Stimulated activated CD4-positive, alpha-beta T cell treated with anti-CD3 and anti-CD28 coated beads, TNF-alpha, amount 100 ng/mL, for 24 hours (primary cell): ENCODE measurements at regions not wholly inside any gene's neighbourhood (a gene's known extent, or its start where the extent isn't known, plus 50 kb on each side); places are given as distances from the start of the nearest gene placed in this dataset.
"Not testable (repeated sequence)": the region's sequence is repeated elsewhere in the genome, so short reads cannot be mapped to it uniquely, and the experiment has no call there.

Experiments used
- DNase-seq, 3 experiments: peaks; one replicate each; pipeline ENCODE4 v3.0.0-alpha.2; 2020; ENCODE audit warnings: low read depth in 3 of 3

- DNase-seq: no peak
These were observed 231.7 kb downstream of the SKIDA1 start for GRCh38 chr10:21293518-21294356.

- no peak for DNase-seq
These were observed 232.5 kb downstream of the SKIDA1 start for GRCh38 chr10:21292763-21293517.

GRCh38 chr10:21290499-21291160, 234.9 kb downstream of the SKIDA1 start:
- no peak for DNase-seq

GRCh38 chr10:21289961-21290360, 235.5 kb downstream of the SKIDA1 start:
- DNase-seq: no peak

GRCh38 chr10:21289271-21289670, 236.2 kb downstream of the SKIDA1 start:
- DNase-seq: no peak

- no peak for DNase-seq
These were observed 239.6 kb downstream of the SKIDA1 start for GRCh38 chr10:21285742-21286331.

- no peak for DNase-seq
These were observed 240.3 kb downstream of the SKIDA1 start for GRCh38 chr10:21285207-21285606.

- DNase-seq: no peak
These were observed 241.2 kb downstream of the SKIDA1 start for GRCh38 chr10:21284301-21284700.

GRCh38 chr10:21283053-21283452, 242.4 kb downstream of the SKIDA1 start:
- not testable (repeated sequence) for DNase-seq

- no peak for DNase-seq
These were observed 243.6 kb downstream of the SKIDA1 start for GRCh38 chr10:21281765-21282484.

- no peak for DNase-seq
These were observed 244.4 kb downstream of the SKIDA1 start for GRCh38 chr10:21280971-21281572.

- DNase-seq: no peak
These were observed 245.4 kb downstream of the SKIDA1 start for GRCh38 chr10:21280037-21280436.

- DNase-seq: no peak
These were observed 246.3 kb downstream of the SKIDA1 start for GRCh38 chr10:21279217-21279575.

GRCh38 chr10:21278491-21279216, 246.8 kb downstream of the SKIDA1 start:
- DNase-seq: peak; percentile 49 to 82 (median 60)

- no peak for DNase-seq
These were observed 252.0 kb downstream of the SKIDA1 start for GRCh38 chr10:21273400-21273968.

- DNase-seq: no peak
These were observed 252.7 kb downstream of the SKIDA1 start for GRCh38 chr10:21272643-21273399.

- DNase-seq: no peak
These were observed 254.5 kb downstream of the SKIDA1 start for GRCh38 chr10:21270976-21271375.

GRCh38 chr10:21269289-21269688, 256.2 kb downstream of the SKIDA1 start:
- no peak for DNase-seq

- no peak for DNase-seq
These were observed 259.9 kb downstream of the SKIDA1 start for GRCh38 chr10:21265622-21266021.
